HK-2 (cell line): ENCODE measurements at regions not wholly inside any gene's neighbourhood (a gene's known extent, or its start where the extent isn't known, plus 50 kb on each side); places are given as distances from the start of the nearest gene placed in this dataset.

Experiments
- DNase-seq: peaks from one replicate; pipeline ENCODE4 v3.0.0-alpha.2; 2018; ENCODE audit not compliant: unreplicated experiment

- DNase-seq = peak; percentile 60
Observed at GRCh38 chr5:20276061-20276958, 288.3 kb upstream of the CDH18 start.

- DNase-seq = no peak
Observed at GRCh38 chr5:20266066-20266465, 278.1 kb upstream of the CDH18 start.

DNA sequence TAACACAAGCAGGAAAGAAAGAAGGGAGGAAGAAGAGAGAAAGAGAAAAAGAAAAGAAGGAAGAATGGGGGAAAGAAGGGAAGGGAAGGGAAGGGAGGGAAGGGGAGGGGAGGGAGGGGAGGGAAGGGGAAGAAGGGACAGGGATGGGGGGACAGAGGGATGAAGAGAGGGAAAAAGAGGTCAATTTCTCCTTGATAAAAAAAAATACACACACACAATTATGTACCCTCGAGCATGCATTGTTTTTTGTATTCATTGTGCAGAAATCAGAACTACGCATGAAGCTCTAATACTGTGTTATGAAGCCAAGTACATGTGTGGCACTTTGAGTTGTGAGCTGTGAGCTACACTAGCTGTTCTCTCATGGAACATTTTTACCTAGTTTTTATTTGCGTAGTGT lies 274.9 kb upstream of the CDH18 start:
- no peak for DNase-seq

DNA sequence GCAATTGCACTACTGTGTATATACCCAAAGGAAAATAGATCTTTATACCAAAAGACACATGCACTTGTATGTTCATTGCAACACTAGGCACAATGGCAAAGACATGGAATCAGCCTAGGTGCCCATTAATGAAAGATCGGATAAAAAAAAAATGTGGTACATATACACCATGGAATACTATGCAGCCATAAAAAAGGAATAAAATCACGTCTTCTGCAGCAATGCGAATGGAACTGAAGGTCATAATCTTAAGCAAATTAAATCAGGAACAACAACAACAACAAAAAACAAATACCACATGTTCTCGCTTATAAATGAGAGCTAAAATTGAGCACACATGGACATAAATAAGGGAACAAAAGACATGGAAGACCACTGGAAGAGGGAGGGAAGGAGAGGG lies 266.7 kb upstream of the CDH18 start:
- DNase-seq = no peak

- no peak for DNase-seq
Observed at GRCh38 chr5:20248118-20248517, 260.1 kb upstream of the CDH18 start.

- DNase-seq = no peak
Observed at GRCh38 chr5:20245432-20245974, 257.5 kb upstream of the CDH18 start.

- no peak for DNase-seq
Observed at GRCh38 chr5:20241351-20241750, 253.4 kb upstream of the CDH18 start.

DNA sequence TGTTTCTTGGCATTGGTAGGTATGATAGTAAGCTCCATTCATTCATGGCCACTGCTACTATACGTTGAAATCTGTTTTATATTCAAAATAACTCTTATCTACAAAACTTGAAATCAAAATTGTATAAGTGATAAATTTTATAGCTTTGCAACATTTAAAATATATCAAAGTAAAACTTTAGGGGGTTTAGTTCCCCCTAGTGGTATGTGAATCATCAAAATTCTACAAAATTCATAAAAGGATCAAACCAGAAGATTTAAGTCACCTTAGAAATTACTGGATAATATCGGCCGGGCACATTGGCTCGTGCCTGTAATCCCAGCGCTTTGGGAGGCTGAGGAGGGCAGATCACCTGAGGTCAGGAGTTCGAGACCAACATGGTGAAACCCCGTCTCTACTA lies 243.0 kb upstream of the CDH18 start:
- DNase-seq = no peak

GRCh38 chr5:20230010-20230409 lies 242.0 kb upstream of the CDH18 start:
- no peak for DNase-seq

DNA sequence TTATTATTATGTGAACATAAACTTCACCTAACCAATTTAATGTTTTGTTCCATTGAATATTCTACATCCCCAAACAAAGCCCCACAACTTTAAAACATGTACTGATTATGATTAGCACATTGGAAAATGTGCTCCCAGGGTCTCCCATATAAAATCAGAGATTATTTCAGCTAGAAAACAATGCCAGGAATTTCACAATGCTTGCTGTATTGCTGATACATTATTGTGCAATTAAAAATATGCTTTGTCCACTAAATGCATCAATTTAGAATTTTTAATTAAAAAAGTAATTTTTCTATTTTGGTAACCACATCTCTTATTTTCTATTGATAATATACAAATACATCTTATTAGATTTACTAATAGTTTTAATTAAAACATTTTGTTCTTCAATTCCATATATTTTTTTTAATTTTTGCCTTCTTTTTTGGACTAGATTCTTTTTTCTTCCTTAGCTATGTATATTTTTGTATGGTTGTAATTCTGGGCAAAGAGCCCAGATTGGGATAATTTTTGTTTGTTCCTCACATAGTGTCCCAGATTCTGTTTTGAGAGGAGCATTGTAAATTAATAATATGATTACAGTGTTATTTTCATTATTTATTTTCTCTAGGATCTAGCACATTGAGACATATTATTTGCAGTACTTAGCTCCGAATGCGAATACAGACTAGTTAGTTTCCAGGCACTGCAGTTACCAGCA lies 241.5 kb upstream of the CDH18 start:
- no peak for DNase-seq

GRCh38 chr5:20224966-20225365 lies 237.0 kb upstream of the CDH18 start:
- DNase-seq = no peak

DNA sequence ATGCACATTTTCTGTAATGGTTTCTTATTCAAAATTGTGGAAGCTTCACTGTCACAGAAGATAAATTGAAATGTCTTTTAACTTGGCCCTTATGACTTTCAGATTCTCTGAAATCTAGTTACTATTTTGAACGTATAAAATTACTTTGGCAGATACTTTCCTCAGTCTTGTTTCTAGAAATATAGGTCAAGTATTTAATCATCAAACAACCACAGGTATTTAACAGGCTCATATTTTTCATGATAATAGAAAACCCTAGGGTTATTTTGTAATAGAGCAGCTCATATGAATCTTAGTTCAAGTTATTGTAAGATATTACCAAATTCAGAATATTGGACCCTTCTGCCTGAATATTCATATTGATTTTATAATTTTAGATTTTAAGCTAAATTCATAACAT lies 236.0 kb upstream of the CDH18 start:
- no peak for DNase-seq

GRCh38 chr5:20223451-20223850 lies 235.5 kb upstream of the CDH18 start:
- no peak for DNase-seq

DNA sequence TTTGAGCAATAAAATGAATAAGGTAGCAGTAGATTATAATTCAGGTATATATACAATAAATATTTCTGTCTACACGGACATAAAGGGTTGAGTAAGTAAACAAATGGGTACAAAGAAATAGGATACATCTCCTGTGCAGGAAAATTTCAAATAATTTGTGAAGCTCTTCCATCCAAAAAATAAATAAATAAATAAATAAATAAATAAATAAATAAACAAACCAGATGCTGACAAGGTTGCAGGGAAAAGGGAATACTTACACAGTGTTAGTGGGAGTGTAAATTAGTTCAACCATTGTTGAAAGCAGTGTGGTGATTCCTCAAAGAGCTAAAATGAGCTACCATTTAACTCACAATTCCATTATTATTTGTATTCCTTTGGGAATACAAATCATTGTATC lies 227.3 kb upstream of the CDH18 start:
- no peak for DNase-seq

DNA sequence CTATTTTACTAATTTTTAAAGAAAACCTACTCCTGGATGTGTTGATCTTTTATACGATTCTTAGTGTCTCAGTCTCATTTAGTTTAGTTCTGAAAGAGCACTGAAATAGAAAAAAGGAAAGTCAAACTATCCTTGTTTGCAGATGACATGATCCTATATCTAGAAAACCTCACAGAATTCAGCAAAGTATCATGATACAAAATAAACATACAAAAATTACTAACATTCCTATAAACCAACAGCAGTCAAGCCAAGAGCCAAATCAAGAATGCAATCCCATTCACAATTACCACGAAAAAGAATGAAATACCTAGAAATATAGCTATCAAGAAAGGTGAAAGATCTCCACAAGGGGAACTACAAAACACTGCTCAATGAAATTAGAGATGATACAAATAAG lies 225.8 kb upstream of the CDH18 start:
- DNase-seq = no peak

- no peak for DNase-seq
Observed at GRCh38 chr5:20212701-20213100, 224.7 kb upstream of the CDH18 start.

GRCh38 chr5:20166456-20166855 lies 178.5 kb upstream of the CDH18 start:
- no peak for DNase-seq

DNA sequence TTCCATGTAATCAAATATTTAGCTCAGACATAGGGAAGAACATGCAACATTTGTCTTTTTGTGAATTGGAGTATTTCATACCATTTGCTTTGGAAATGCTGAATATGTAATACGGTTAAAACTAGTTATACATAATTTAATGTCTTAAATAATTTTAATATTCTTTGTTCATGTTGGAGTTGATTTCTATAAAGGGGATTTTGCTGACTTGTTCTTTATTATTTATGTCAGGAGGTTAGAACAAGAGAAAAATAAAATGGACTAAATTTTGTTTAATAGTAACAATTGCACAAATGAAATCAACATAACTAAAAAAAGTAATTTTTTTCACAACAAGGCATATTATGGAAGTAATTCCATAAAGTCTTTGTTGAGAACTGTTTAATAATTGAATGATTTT lies 170.0 kb upstream of the CDH18 start:
- no peak for DNase-seq

DNA sequence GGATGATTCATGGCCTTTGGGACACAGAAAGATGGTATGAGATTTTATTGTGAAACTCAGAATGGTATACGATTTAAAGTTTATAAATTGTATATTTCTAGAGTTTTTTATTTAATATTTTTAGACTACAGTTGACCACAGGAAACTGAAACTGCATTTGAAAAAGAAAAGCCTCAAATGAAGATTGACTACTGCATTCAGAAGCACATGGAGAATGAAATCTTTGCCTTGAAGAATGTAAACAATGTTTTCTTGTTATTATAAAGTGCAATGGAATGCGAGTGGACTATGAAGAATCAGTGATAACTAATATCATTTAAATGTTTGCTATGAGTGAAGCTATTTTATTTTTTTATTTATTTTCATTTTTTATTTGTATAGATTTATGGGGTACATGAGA lies 169.1 kb upstream of the CDH18 start:
- no peak for DNase-seq

GRCh38 chr5:20145240-20145639 lies 157.2 kb upstream of the CDH18 start:
- no peak for DNase-seq

DNA sequence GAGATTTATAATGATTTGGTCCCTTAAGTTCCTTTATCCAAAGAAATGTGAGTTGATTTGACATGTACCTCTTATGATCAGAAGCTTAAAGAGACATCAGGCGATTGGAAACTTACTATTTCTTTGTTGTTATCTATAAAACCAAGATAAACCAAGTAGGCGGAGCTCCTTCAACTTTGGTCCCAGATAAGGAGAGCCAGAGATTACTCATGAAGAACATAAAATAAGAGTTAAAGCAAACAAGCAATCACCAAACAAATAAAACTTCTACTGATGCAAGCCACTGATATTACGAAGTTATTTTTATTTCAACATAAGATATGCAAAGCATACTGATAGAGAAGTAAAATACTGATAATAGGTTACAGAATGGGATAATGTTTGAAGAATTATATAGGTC lies 141.5 kb upstream of the CDH18 start:
- no peak for DNase-seq

- DNase-seq = no peak
Observed at GRCh38 chr5:20128343-20128742, 140.3 kb upstream of the CDH18 start.

- DNase-seq = no peak
Observed at GRCh38 chr5:20114526-20114925, 126.5 kb upstream of the CDH18 start.
